Breast epithelium (tissue), 3 donors: ENCODE measurements at regions not wholly inside any gene's neighbourhood (a gene's known extent, or its start where the extent isn't known, plus 50 kb on each side); places are given as distances from the start of the nearest gene placed in this dataset.

Source experiments
- CTCF ChIP-seq, 3 donors: fragments of 450-650 bp; IDR thresholded peaks; one replicate each; pipeline ENCODE4 v1.5.1; 2016 to 2017; ENCODE audit warnings: antibody characterized with exemption in 3 of 3, mild to moderate bottlenecking in 3 of 3, moderate library complexity in 3 of 3
- POLR2A ChIP-seq: fragments of 450-650 bp; IDR thresholded peaks from one replicate; pipeline ENCODE4 v1.6.1; 2016; ENCODE audit warnings: antibody characterized with exemption, mild to moderate bottlenecking, moderate library complexity
- POLR2AphosphoS5 ChIP-seq, 3 donors: sonication (generic); formaldehyde crosslinking; IDR thresholded peaks; one replicate each; pipeline ENCODE4 v1.6.1; 2017; ENCODE audit warnings: antibody characterized with exemption in 3 of 3

GRCh38 chr5:105392122-105392709 lies 1829.6 kb upstream of the NUDT12 start:
- TF ChIP-seq CTCF (IDR thresholded peaks at IDR 0.05), result no peak
- no peak for TF ChIP-seq POLR2A
- no peak for TF ChIP-seq POLR2AphosphoS5 (IDR thresholded peaks at IDR 0.05)
